Gastrocnemius medialis (tissue), 4 donors: ENCODE measurements at regions not wholly inside any gene's neighbourhood (a gene's known extent, or its start where the extent isn't known, plus 50 kb on each side); places are given as distances from the start of the nearest gene placed in this dataset.

Experiments
- ATAC-seq, 2 donors: fragments of 150-250 bp; one replicate each; pipeline ENCODE4 v1.9.1; 2016
- DNase-seq, 2 donors: peaks; one replicate each; pipeline ENCODE4 v3.0.0-alpha.2; 2019
- H3K27ac ChIP-seq, 4 donors: fragments of 200-600 bp; sonication (generic); 1 replicate in 1 of 4; 2 replicates in 3 of 4; pipeline ENCODE4 v1.5.1; 2016 to 2018; ENCODE audit warnings: mild to moderate bottlenecking in 2 of 4, moderate library complexity in 1 of 4
- H3K27me3 ChIP-seq, 3 donors: fragments of 200-600 bp; sonication (generic) in 2 of 3; 1 replicate in 1 of 3; 2 replicates in 2 of 3; pipeline versions ENCODE4 v1.5.1 to v1.6.0; 2016 to 2019; ENCODE audit warnings: mild to moderate bottlenecking in 1 of 3, moderate library complexity in 1 of 3
- H3K36me3 ChIP-seq, 2 donors: fragments of 200-600 bp; sonication (generic) in 1 of 2; one replicate each; pipeline ENCODE4 v1.5.1; 2017 to 2018
- H3K4me1 ChIP-seq, 2 donors: fragments of 200-600 bp; sonication (generic) in 1 of 2; one replicate each; pipeline ENCODE4 v1.5.1; 2016 to 2017; ENCODE audit warnings: mild to moderate bottlenecking in 2 of 2
- H3K4me3 ChIP-seq, 4 donors: fragments of 200-600 bp; sonication (generic) in 3 of 4; 1 replicate in 1 of 4; 2 replicates in 3 of 4; pipeline ENCODE4 v1.5.1; 2016 to 2019; ENCODE audit warnings: mild to moderate bottlenecking in 2 of 4
- H3K9me3 ChIP-seq, 3 donors: fragments of 200-600 bp; sonication (generic) in 2 of 3; 1 replicate in 1 of 3; 2 replicates in 2 of 3; pipeline ENCODE4 v1.5.1; 2016 to 2019
- CTCF ChIP-seq, 5 experiments: fragments of 450-650 bp in 3 of 5; fragments of 200-600 bp in 2 of 5; sonication (generic) in 2 of 5; IDR thresholded peaks in 4 of 5; conservative IDR thresholded peaks in 1 of 5; 1 replicate in 4 of 5; 2 replicates in 1 of 5; pipeline ENCODE4 v1.5.1; 2016 to 2019; ENCODE audit warnings: antibody characterized with exemption in 5 of 5, mild to moderate bottlenecking in 3 of 5, moderate library complexity in 3 of 5
- POLR2A ChIP-seq, 2 donors: fragments of 450-650 bp; IDR thresholded peaks; one replicate each; pipeline ENCODE4 v1.6.1; 2017; ENCODE audit warnings: antibody characterized with exemption in 2 of 2, mild to moderate bottlenecking in 2 of 2, moderate library complexity in 2 of 2
- in situ Hi-C, 4 donors: fragments of 200-750 bp; cut with MboI; loops; one replicate each; pipeline versions ENCODE4 v1.15.0 to v1.8.0; 2017; ENCODE audit warnings: low sequenced_read_pairs in 4 of 4
- intact Hi-C: fragments of 100-400 bp; cut with DNase I; formaldehyde crosslinking; loops from one replicate; pipeline ENCODE4 v1.15.1; 2023; ENCODE audit warnings: low total_unique reads

- Histone ChIP-seq H3K9me3 (no peaks in the 10 kb centered on the region), H3K4me1 (no peaks in the 10 kb centered on the region), H3K27ac (no peak overlapping the region), H3K27me3 (no peaks in the 10 kb centered on the region), H3K36me3 (no peaks in the 10 kb centered on the region), H3K4me3 (no peak overlapping the region)
- TF ChIP-seq CTCF (IDR thresholded peaks at IDR 0.05 in 4 of 5, conservative IDR thresholded peaks at IDR 0.05 in 1 of 5) (no peak), POLR2A (IDR thresholded peaks at IDR 0.05) (no peak)
- in situ Hi-C loops: no loop called here
- ATAC-seq: no peak
- DNase-seq: no peak
- intact Hi-C loops: no loop called here
Measured at GRCh38 chr13:78753435-78753834, 94.5 kb upstream of the OBI1 start.

GRCh38 chr13:78750735-78751134, 91.8 kb upstream of the OBI1 start:
- no peaks in the 10 kb centered on the region for H3K4me1 ChIP-seq
- no peak overlapping the region for H3K27ac ChIP-seq
- no peaks in the 10 kb centered on the region for H3K9me3 ChIP-seq
- no peak overlapping the region for H3K4me3 ChIP-seq
- ATAC-seq: no peak
- TF ChIP-seq POLR2A (IDR thresholded peaks at IDR 0.05) (no peak), CTCF (IDR thresholded peaks at IDR 0.05 in 4 of 5, conservative IDR thresholded peaks at IDR 0.05 in 1 of 5) (no peak)
- intact Hi-C loops (no loop called here), in situ Hi-C loops (no loop called here)
- DNase-seq: no peak
- no peaks in the 10 kb centered on the region for H3K27me3 ChIP-seq
- H3K36me3 ChIP-seq: no peaks in the 10 kb centered on the region

- in situ Hi-C loops: no loop called here
- Histone ChIP-seq H3K27ac (no peak overlapping the region), H3K4me3 (no peak overlapping the region), H3K4me1 (no peaks in the 10 kb centered on the region), H3K27me3 (no peaks in the 10 kb centered on the region), H3K36me3 (no peaks in the 10 kb centered on the region), H3K9me3 (no peaks in the 10 kb centered on the region)
- DNase-seq (no peak), ATAC-seq (no peak)
- intact Hi-C loops: no loop called here
- no peak for TF ChIP-seq CTCF (IDR thresholded peaks at IDR 0.05 in 4 of 5, conservative IDR thresholded peaks at IDR 0.05 in 1 of 5)
- TF ChIP-seq POLR2A (IDR thresholded peaks at IDR 0.05): no peak
Measured at GRCh38 chr13:78743973-78744372, 85.0 kb upstream of the OBI1 start.

GRCh38 chr13:78742659-78743058, 83.7 kb upstream of the OBI1 start:
- Histone ChIP-seq H3K27me3 (no peaks in the 10 kb centered on the region), H3K4me3 (no peak overlapping the region), H3K4me1 (no peaks in the 10 kb centered on the region), H3K9me3 (no peaks in the 10 kb centered on the region), H3K36me3 (no peaks in the 10 kb centered on the region), H3K27ac (no peak overlapping the region)
- ATAC-seq (no peak), DNase-seq (no peak)
- TF ChIP-seq CTCF (IDR thresholded peaks at IDR 0.05 in 4 of 5, conservative IDR thresholded peaks at IDR 0.05 in 1 of 5) (no peak), POLR2A (IDR thresholded peaks at IDR 0.05) (no peak)
- intact Hi-C loops (no loop called here), in situ Hi-C loops (no loop called here)

GRCh38 chr13:78736142-78736541, 77.2 kb upstream of the OBI1 start:
- no peaks in the 10 kb centered on the region for H3K9me3 ChIP-seq
- no peaks in the 10 kb centered on the region for H3K4me1 ChIP-seq
- H3K36me3 ChIP-seq: no peaks in the 10 kb centered on the region
- no peak for TF ChIP-seq POLR2A (IDR thresholded peaks at IDR 0.05)
- no peak for TF ChIP-seq CTCF (IDR thresholded peaks at IDR 0.05 in 4 of 5, conservative IDR thresholded peaks at IDR 0.05 in 1 of 5)
- no peaks in the 10 kb centered on the region for H3K27me3 ChIP-seq
- ATAC-seq: no peak
- DNase-seq: no peak
- no peak overlapping the region for H3K4me3 ChIP-seq
- intact Hi-C loops: no loop called here
- H3K27ac ChIP-seq: no peak overlapping the region
- in situ Hi-C loops: no loop called here
